Activated naive CD4-positive, alpha-beta T cell treated with anti-CD3 and anti-CD28 coated beads, Interleukin-2, amount 10 ng/mL, durations not matched to agents 7 days and 5 days (primary cell): ENCODE measurements at regions not wholly inside any gene's neighbourhood (a gene's known extent, or its start where the extent isn't known, plus 50 kb on each side); places are given as distances from the start of the nearest gene placed in this dataset.

Source experiments
- CTCF ChIA-PET: fragments of 350-600 bp; sonication (Branson Sonifier 250); formaldehyde crosslinking; loops from one replicate; lab custom pipeline; 2021; ENCODE audit warnings: antibody characterized with exemption; lab: Charles Lee
- DNase-seq: peaks from one replicate; pipeline ENCODE4 v3.0.0-alpha.2; 2020
- H3K27ac Mint-ChIP-seq: one replicate; pipeline ENCODE4 v1.8.0; 2021; ENCODE audit warnings: mild to moderate bottlenecking, moderate library complexity, mixed read lengths
- H3K27me3 Mint-ChIP-seq: one replicate; pipeline ENCODE4 v1.8.0; 2021; ENCODE audit warnings: mild to moderate bottlenecking, mixed read lengths
- H3K36me3 Mint-ChIP-seq: one replicate; pipeline ENCODE4 v1.8.0; 2021; ENCODE audit warnings: mixed read lengths
- H3K4me1 Mint-ChIP-seq: one replicate; pipeline ENCODE4 v1.8.0; 2021; ENCODE audit warnings: mixed read lengths
- H3K4me3 Mint-ChIP-seq: one replicate; pipeline ENCODE4 v1.8.0; 2021; ENCODE audit warnings: mild to moderate bottlenecking, moderate library complexity, mixed read lengths
- H3K9me3 Mint-ChIP-seq: one replicate; pipeline ENCODE4 v1.8.0; 2021; ENCODE audit warnings: mixed read lengths

GRCh38 chr4:3818371-3818770, 52.2 kb downstream of the ADRA2C start:
- H3K27ac Mint-ChIP-seq, result no peak overlapping the region
- H3K9me3 Mint-ChIP-seq, result no peaks in the 10 kb centered on the region
- H3K4me1 Mint-ChIP-seq, result no peaks in the 10 kb centered on the region
- peaks cover 3% of the 10 kb centered on the region for H3K27me3 Mint-ChIP-seq
- no peaks in the 10 kb centered on the region for H3K36me3 Mint-ChIP-seq
- H3K4me3 Mint-ChIP-seq, result no peak overlapping the region
- no peak for DNase-seq
- CTCF ChIA-PET, result no interaction called here

GRCh38 chr4:3819210-3819919, 53.2 kb downstream of the ADRA2C start:
- no peak overlapping the region for H3K4me3 Mint-ChIP-seq
- CTCF ChIA-PET, result no interaction called here
- H3K4me1 Mint-ChIP-seq, result no peaks in the 10 kb centered on the region
- no peak for DNase-seq
- no peaks in the 10 kb centered on the region for H3K27me3 Mint-ChIP-seq
- H3K27ac Mint-ChIP-seq, result no peak overlapping the region
- H3K36me3 Mint-ChIP-seq, result no peaks in the 10 kb centered on the region
- H3K9me3 Mint-ChIP-seq, result no peaks in the 10 kb centered on the region

DNA sequence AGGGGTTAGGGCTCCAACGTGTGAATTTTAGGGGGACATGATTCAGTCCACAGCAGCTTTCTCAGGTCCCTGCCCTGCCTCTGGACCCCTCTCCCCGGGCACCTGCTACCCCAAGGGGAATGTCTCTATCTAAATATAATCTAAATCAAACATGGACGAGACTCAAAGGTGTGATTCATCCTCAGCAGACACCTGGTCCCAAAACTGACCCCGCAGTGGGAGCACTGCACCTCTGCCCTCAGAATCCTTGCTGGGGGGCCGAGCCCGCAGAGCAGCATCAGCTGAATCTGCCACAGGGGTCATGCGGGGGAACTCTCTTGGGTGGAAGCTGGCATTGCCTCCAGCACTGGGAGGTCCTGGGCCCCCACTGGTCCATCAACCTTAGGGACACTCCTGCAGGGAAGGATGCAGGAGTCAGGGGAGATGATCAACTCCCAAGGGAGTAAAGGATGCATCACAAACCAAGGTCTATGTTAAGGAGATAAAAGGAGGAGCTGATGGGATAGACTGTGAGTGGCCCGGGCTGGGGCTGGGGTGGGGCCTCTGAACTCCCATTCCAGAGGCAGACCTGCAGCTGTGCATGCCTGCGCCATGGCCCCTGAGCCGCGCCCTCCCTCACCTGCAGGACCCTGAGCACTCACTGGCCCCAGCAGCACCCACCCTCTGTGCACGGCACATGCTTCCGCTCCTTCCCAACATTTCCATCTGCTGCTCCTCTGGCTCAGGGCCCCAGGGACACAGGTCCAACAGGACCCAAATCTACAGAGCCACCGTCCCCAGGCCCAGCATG, 54.0 kb downstream of the ADRA2C start:
- Mint-ChIP-seq H3K36me3 (no peaks in the 10 kb centered on the region), H3K4me3 (no peak overlapping the region), H3K9me3 (no peaks in the 10 kb centered on the region), H3K27ac (no peak overlapping the region), H3K27me3 (no peaks in the 10 kb centered on the region), H3K4me1 (no peaks in the 10 kb centered on the region)
- DNase-seq, result no peak
- CTCF ChIA-PET, result no interaction called here

DNA sequence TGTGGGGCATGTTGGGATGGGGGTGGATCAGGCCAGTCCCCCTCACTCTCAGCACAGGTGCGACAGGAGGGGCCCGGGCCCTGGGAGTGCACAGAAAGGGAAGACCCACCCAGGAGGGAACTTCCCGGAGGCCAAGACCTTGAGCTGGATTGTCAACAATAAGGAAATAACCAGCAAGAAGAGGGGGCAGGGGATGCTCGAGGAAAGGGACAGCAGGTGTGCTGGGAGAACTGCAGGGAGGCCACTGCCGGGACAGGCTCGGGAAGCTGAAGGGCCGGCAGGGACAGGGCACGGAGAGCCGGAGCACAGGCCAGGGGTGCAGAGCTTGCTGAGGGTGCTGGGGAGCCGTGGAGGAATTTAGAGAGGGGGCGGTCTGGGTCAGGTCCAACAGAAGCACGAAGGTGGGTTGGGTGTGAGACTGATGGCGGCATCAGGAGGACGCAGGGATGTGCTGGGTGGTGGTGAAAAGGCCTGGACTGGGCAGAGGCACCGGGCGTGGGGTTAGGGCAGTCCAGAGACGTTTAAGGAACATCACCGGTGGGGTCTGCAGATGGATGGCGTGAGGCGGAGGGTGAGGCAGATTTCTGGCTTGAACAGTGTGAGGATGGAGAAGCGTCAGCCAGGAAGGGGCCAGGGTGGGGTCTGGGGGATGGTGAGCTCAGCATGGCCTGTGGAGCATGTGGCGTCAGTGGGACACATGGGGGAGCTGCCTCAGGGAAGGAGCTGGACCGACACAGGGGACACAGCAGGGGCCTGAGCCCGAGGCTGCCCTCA, 54.8 kb downstream of the ADRA2C start:
- Mint-ChIP-seq H3K27ac (no peak overlapping the region), H3K4me3 (no peak overlapping the region), H3K27me3 (no peaks in the 10 kb centered on the region), H3K4me1 (no peaks in the 10 kb centered on the region), H3K9me3 (no peaks in the 10 kb centered on the region), H3K36me3 (no peaks in the 10 kb centered on the region)
- CTCF ChIA-PET, result no interaction called here
- no peak for DNase-seq

- no peaks in the 10 kb centered on the region for H3K36me3 Mint-ChIP-seq
- H3K27ac Mint-ChIP-seq, result no peak overlapping the region
- CTCF ChIA-PET, result no interaction called here
- H3K4me3 Mint-ChIP-seq, result no peak overlapping the region
- H3K9me3 Mint-ChIP-seq, result no peaks in the 10 kb centered on the region
- H3K4me1 Mint-ChIP-seq, result no peaks in the 10 kb centered on the region
- no peak for DNase-seq
- no peaks in the 10 kb centered on the region for H3K27me3 Mint-ChIP-seq
Observed at GRCh38 chr4:3821580-3822229, 55.5 kb downstream of the ADRA2C start.

- CTCF ChIA-PET, result no interaction called here
- no peak overlapping the region for H3K27ac Mint-ChIP-seq
- H3K9me3 Mint-ChIP-seq, result no peaks in the 10 kb centered on the region
- no peak overlapping the region for H3K4me3 Mint-ChIP-seq
- H3K4me1 Mint-ChIP-seq, result no peaks in the 10 kb centered on the region
- H3K27me3 Mint-ChIP-seq, result no peaks in the 10 kb centered on the region
- H3K36me3 Mint-ChIP-seq, result no peaks in the 10 kb centered on the region
- DNase-seq, result no peak
Observed at GRCh38 chr4:3822230-3822947, 56.2 kb downstream of the ADRA2C start.

- no peak for DNase-seq
- H3K9me3 Mint-ChIP-seq, result no peaks in the 10 kb centered on the region
- no peaks in the 10 kb centered on the region for H3K4me1 Mint-ChIP-seq
- CTCF ChIA-PET, result no interaction called here
- H3K36me3 Mint-ChIP-seq, result no peaks in the 10 kb centered on the region
- H3K27me3 Mint-ChIP-seq, result no peaks in the 10 kb centered on the region
- H3K27ac Mint-ChIP-seq, result no peak overlapping the region
- H3K4me3 Mint-ChIP-seq, result no peak overlapping the region
Observed at GRCh38 chr4:3823496-3824341, 57.5 kb downstream of the ADRA2C start.

- Mint-ChIP-seq H3K36me3 (no peaks in the 10 kb centered on the region), H3K27ac (no peak overlapping the region), H3K27me3 (no peaks in the 10 kb centered on the region)
Observed at GRCh38 chr4:3824521-3825270, 58.5 kb downstream of the ADRA2C start.

GRCh38 chr4:3825530-3825929, 59.3 kb downstream of the ADRA2C start:
- H3K4me1 Mint-ChIP-seq, result no peaks in the 10 kb centered on the region
- no peak for DNase-seq
- no peaks in the 10 kb centered on the region for H3K36me3 Mint-ChIP-seq
- CTCF ChIA-PET, result no interaction called here
- H3K27ac Mint-ChIP-seq, result no peak overlapping the region
- H3K27me3 Mint-ChIP-seq, result no peaks in the 10 kb centered on the region
- no peak overlapping the region for H3K4me3 Mint-ChIP-seq
- no peaks in the 10 kb centered on the region for H3K9me3 Mint-ChIP-seq

More at GRCh38 chr4:3824521-3825270, 58.5 kb downstream of the ADRA2C start:
- no peak overlapping the region for H3K4me3 Mint-ChIP-seq
- DNase-seq, result no peak
- H3K9me3 Mint-ChIP-seq, result no peaks in the 10 kb centered on the region
- H3K4me1 Mint-ChIP-seq, result no peaks in the 10 kb centered on the region
- CTCF ChIA-PET, result no interaction called here

DNA sequence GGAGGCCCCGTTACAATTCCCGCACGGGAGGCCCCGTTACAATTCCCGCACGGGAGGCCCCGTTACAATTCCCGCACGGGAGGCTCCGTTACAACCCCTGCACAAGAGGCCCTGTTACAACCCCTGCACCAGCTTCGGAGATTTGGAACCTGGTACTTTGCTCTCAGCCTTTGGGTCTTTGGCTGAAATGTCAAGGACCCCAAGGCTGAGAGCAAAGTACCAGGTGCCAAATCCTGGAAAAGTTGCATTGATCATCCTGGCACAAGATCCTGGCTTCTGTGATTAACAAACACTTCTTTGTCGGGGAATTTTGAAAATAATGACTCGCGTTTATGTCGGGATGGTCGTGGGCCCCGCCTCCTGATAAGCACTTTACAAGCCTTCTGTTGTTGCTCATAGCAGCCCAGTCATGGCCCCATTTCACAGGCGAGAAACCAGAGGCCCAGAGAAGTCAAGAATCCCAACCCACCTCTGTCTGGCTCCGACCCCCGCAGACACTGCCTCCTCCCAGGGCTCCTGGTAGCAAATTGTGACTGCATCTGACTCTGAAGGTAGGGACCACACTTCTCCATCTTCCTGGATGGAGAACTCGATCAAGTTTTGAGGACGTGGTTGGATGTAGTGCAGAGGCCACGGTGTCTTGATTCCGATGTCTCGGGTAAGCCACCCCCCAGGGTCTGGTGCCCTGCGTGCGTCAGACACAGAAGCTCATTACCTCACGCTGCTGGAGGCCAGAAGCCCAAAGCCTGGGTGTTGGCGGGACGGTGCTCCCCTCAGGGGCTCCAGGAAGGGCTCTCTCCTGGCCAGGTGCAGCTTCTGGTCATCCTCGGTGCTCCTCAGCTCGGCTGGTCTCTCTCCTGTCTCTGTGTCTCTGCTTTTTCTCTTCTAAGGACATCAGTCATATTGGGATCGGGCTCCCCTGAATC, 60.3 kb downstream of the ADRA2C start:
- CTCF ChIA-PET, result interaction anchor here (0.6 kb wide), 1 partner anchor 149 kb away, joined by 3 read pairs; no protein-coding TSS in a partner anchor
- Mint-ChIP-seq H3K9me3 (no peaks in the 10 kb centered on the region), H3K4me1 (no peaks in the 10 kb centered on the region), H3K27ac (no peak overlapping the region), H3K36me3 (no peaks in the 10 kb centered on the region), H3K27me3 (no peaks in the 10 kb centered on the region), H3K4me3 (no peak overlapping the region)
- DNase-seq, result no peak

DNA sequence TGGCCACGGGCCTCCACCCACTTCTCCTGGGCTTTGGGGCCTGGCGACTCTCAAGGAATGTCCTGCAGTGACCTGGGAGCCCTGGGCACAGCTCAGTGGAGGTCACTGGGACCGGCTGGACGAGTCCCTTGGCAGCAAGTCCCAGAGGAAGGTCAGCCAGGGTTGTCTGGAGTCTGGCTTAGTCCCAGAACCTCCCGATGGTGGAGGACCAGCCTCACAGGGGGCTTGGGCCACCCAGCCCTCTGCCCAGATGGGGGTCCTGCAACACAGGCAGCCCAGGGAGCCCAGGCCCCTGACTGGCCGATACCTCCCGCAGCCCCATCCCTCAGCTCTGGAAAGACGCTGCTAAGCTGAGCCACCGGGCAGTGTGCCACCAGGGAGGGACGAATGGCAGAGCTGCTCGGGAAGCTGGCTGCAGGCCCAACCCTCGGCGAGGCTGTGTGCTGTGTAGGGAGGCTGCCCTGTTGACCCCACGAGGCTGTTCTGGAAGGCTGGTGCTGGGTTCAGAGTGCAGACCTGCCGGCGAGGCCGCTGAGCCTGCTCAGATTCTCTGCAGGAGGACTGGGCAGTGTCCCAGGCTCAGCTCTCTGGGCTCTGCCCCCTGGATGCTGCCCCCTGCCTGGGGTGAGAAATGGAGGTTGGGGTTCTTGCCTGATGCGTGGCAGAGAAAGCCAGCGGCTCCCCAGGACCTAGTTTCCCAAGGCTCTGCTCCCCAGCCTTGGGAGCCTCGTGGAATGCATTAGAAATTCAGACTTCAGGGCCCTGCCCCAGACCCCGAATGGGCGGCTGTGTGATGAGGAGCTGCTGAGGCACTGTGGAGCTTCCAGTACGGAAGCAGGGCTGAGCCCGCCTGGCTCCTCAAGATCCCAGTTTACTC, 61.7 kb downstream of the ADRA2C start:
- Mint-ChIP-seq H3K27me3 (no peaks in the 10 kb centered on the region), H3K4me3 (no peak overlapping the region), H3K9me3 (no peaks in the 10 kb centered on the region), H3K36me3 (no peaks in the 10 kb centered on the region), H3K27ac (no peak overlapping the region), H3K4me1 (no peaks in the 10 kb centered on the region)
- CTCF ChIA-PET, result no interaction called here
- DNase-seq, result no peak
